ENCODE measurements at regions not wholly inside any gene's neighbourhood (a gene's known extent, or its start where the extent isn't known, plus 50 kb on each side); places are given as distances from the start of the nearest gene placed in this dataset.

DNA sequence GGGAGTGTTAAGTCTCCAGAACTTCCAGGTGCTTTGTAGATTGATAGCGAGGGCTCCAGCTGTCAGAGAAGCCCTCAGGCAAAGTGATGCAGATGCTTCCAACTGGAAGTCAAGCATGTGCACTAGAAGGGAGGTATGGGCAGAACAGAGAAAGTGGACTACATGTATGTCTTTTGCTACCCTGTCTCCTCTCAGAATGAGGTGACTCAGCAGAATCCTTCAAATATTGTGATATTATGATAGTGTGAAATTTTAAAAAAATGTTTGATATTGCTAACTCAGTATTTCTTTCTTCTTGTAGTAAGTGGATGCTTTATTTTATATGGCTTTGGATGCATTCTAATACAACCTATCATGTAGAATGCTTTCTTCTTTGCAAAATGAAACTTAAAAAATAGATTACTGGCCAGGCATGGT lies 138.9 kb upstream of the SVIL start:
- no peak for TF ChIP-seq POLR2AphosphoS5 (IDR thresholded peaks at IDR 0.05)
- no peak for TF ChIP-seq POLR2A (IDR thresholded peaks at IDR 0.05)
- TF ChIP-seq, protein P1, sequence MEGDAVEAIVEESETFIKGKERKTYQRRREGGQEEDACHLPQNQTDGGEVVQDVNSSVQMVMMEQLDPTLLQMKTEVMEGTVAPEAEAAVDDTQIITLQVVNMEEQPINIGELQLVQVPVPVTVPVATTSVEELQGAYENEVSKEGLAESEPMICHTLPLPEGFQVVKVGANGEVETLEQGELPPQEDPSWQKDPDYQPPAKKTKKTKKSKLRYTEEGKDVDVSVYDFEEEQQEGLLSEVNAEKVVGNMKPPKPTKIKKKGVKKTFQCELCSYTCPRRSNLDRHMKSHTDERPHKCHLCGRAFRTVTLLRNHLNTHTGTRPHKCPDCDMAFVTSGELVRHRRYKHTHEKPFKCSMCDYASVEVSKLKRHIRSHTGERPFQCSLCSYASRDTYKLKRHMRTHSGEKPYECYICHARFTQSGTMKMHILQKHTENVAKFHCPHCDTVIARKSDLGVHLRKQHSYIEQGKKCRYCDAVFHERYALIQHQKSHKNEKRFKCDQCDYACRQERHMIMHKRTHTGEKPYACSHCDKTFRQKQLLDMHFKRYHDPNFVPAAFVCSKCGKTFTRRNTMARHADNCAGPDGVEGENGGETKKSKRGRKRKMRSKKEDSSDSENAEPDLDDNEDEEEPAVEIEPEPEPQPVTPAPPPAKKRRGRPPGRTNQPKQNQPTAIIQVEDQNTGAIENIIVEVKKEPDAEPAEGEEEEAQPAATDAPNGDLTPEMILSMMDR (IDR thresholded peaks at IDR 0.05): no peak
